Stomach (tissue), 8 donors: ENCODE measurements at regions not wholly inside any gene's neighbourhood (a gene's known extent, or its start where the extent isn't known, plus 50 kb on each side); places are given as distances from the start of the nearest gene placed in this dataset.
"Not testable (repeated sequence)": the region's sequence is repeated elsewhere in the genome, so short reads cannot be mapped to it uniquely, and the experiment has no call there.

ENCODE experiments used
- DNase-seq, 2 donors: peaks; one replicate each; pipeline versions ENCODE4 v3.0.0 to v3.0.0-alpha.2; 2013 to 2019
- H3K27ac ChIP-seq, 5 donors: fragments of 200-600 bp in 4 of 5; sonication (generic) in 4 of 5; one replicate each; pipeline ENCODE4 v1.5.1; 2013 to 2019; ENCODE audit warnings: mild to moderate bottlenecking in 1 of 5, moderate library complexity in 1 of 5
- H3K27me3 ChIP-seq, 3 donors: fragments of 200-600 bp; sonication (generic); one replicate each; pipeline ENCODE4 v1.5.1; 2017 to 2019; ENCODE audit warnings: mixed run types in 1 of 3
- H3K36me3 ChIP-seq, 4 donors: fragments of 200-600 bp; sonication (generic); 1 replicate in 3 of 4; 2 replicates in 1 of 4; pipeline ENCODE4 v1.5.1; 2016 to 2019
- H3K4me1 ChIP-seq, 4 donors: fragments of 200-600 bp; sonication (generic); one replicate each; pipeline ENCODE4 v1.5.1; 2016 to 2019
- H3K4me3 ChIP-seq, 4 donors: fragments of 200-600 bp; sonication (generic) in 3 of 4; one replicate each; pipeline ENCODE4 v1.5.1; 2016 to 2019; ENCODE audit warnings: mild to moderate bottlenecking in 1 of 4
- H3K9me3 ChIP-seq, 4 donors: fragments of 200-600 bp; sonication (generic); one replicate each; pipeline ENCODE4 v1.5.1; 2016 to 2019
- EP300 ChIP-seq: sonication (generic); formaldehyde crosslinking; IDR thresholded peaks from one replicate; pipeline ENCODE4 v1.6.1; 2017; ENCODE audit warnings: antibody characterized with exemption
- POLR2A ChIP-seq, 4 donors: fragments of 450-650 bp; IDR thresholded peaks; one replicate each; pipeline ENCODE4 v1.6.1; 2016; ENCODE audit warnings: antibody characterized with exemption in 4 of 4, control low read depth in 2 of 4, mild to moderate bottlenecking in 1 of 4, moderate library complexity in 1 of 4
- POLR2AphosphoS5 ChIP-seq, 3 donors: sonication (generic); formaldehyde crosslinking; IDR thresholded peaks; one replicate each; pipeline ENCODE4 v1.6.1; 2016; ENCODE audit warnings: antibody characterized with exemption in 3 of 3
- WGBS, 5 donors: extraction: QIAGEN DNeasy Blood & Tissue Kit in 3 of 5; methylation state at CpG; one replicate each; pipeline versions ENCODE4 v1.1.5 to v1.1.7; 2013 to 2018; 5-methylcytosine and 5-hydroxymethylcytosine counted together
- intact Hi-C: fragments of 100-400 bp; cut with DNase I; formaldehyde crosslinking; loops from one replicate; pipeline ENCODE4 v1.15.1; 2023; ENCODE audit warnings: low total_unique reads
- TF ChIP-seq, protein P1 (sequence below), 7 experiments: fragments of 450-650 bp in 4 of 7; fragments of 200-600 bp in 3 of 7; sonication (generic) in 3 of 7; IDR thresholded peaks; one replicate each; pipeline ENCODE4 v1.5.1; 2016 to 2019; ENCODE audit warnings: antibody characterized with exemption in 7 of 7, control low read depth in 2 of 7, mild to moderate bottlenecking in 1 of 7
- donor health status: healthy with polysubstance abuse.
- donor health status: Bipolar disorder and iron deficiency.
- donor health status: healthy.

DNA sequence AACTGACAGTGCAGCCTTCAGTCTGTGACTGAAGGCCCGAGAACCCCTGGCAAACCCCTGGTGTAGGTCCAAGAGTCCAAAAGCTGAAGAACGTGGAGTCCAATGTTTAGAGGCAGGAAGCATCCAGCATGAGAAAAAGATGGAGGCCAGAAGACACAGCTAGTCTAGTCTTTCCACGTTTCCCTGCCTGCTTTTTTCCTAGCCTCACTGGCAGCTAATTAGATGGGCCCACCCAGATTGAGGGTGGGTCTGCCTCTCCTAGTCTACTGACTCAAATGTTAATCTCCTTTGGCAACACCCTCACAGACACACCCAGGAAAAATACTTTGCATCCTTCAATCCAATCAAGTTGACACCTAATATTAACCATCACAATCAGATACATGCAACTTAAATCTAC is 87.8 kb downstream of the TENT5D start:
- intact Hi-C loops, H3K36me3 ChIP-seq, H3K27me3 ChIP-seq, H3K9me3 ChIP-seq, H3K4me1 ChIP-seq, H3K27ac ChIP-seq, H3K4me3 ChIP-seq, DNase-seq: not testable (repeated sequence)
- WGBS, 5 donors: 71 to 89% (median 83%) methylated on average over 3 of the region's 3 CpGs

DNA sequence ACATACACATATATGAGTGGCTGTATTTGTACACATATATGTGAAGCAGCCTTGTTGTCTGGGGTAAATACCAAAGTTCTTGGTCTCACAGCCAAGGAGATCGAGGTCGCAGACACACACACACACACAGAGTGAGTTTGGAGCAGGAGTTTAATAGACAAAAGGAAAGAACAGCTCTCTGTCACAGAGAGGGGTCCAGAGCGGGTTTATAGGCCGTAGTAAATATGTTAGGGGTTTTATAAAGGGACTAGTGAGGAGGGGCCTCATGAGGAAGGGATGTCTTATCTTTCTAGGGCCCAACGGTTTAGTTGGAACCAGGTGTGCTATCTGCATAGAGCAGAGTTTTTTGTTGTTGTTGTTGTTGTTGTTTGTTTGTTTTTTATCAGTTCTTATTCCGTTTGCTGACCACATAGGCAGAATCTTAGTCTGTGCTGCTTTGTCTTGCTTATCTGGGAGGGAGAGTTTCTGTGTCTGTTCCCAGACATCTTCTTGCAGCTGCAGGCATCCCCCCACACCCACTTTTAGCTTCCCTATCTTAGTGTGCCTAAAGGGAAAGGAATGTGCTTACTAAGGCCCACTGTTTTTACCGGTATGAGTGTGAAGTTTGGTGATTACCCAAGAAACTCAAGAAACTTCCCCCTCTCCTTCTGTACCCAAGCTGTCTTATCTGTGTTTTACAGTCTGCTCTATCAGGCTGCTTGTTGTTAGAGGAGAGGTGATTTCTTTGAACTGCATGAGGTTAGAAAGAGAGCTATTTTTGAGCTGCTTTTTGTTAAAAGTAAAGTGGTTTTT is 91.9 kb downstream of the TENT5D start:
- no peaks in the 10 kb centered on the region for H3K9me3 ChIP-seq
- intact Hi-C loops: no loop called here
- DNase-seq: peak in 1 of 2 donors; percentile 32
- TF ChIP-seq EP300 (no peak), POLR2A (IDR thresholded peaks at IDR 0.05) (no peak), POLR2AphosphoS5 (IDR thresholded peaks at IDR 0.05) (no peak)
- TF ChIP-seq, protein P1, sequence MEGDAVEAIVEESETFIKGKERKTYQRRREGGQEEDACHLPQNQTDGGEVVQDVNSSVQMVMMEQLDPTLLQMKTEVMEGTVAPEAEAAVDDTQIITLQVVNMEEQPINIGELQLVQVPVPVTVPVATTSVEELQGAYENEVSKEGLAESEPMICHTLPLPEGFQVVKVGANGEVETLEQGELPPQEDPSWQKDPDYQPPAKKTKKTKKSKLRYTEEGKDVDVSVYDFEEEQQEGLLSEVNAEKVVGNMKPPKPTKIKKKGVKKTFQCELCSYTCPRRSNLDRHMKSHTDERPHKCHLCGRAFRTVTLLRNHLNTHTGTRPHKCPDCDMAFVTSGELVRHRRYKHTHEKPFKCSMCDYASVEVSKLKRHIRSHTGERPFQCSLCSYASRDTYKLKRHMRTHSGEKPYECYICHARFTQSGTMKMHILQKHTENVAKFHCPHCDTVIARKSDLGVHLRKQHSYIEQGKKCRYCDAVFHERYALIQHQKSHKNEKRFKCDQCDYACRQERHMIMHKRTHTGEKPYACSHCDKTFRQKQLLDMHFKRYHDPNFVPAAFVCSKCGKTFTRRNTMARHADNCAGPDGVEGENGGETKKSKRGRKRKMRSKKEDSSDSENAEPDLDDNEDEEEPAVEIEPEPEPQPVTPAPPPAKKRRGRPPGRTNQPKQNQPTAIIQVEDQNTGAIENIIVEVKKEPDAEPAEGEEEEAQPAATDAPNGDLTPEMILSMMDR (IDR thresholded peaks at IDR 0.05): no peak
- H3K36me3 ChIP-seq: no peaks in the 10 kb centered on the region
- H3K4me3 ChIP-seq: no peak overlapping the region
- no peak overlapping the region for H3K27ac ChIP-seq
- peaks cover 0 to 5% (median 0%) of the 10 kb centered on the region in 4 donors for H3K4me1 ChIP-seq
- WGBS, 5 donors: 32 to 47% (median 45%) methylated on average over 7 of the region's 7 CpGs
- no peaks in the 10 kb centered on the region for H3K27me3 ChIP-seq

DNA sequence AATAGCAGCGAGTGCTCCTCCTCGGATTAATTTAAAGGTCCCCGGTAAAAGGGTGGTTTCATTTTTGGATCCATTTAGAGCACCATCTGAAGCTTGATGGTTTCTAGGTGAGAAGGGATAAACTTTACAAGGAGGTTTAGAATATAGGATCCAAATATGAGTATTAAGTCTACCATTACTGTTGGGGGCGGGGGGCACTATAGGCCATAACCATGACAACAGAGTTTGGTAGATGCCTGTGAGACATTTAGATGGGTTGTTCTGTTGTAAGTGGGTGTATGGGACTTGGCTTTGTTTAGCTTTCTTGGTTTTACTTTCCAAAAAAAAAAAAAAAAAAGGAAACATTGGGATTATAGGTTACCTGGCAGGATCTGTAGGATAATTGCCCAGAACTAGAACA is 92.7 kb downstream of the TENT5D start:
- WGBS, 5 donors: 30 to 69% (median 52%) methylated on average over 4 of the region's 4 CpGs
- DNase-seq: peak in 1 of 2 donors; percentile 0
- H3K4me3 ChIP-seq: no peak overlapping the region
- TF ChIP-seq EP300 (no peak), POLR2AphosphoS5 (IDR thresholded peaks at IDR 0.05) (no peak), POLR2A (IDR thresholded peaks at IDR 0.05) (no peak)
- TF ChIP-seq, protein P1 (IDR thresholded peaks at IDR 0.05): no peak
- no peaks in the 10 kb centered on the region for H3K27me3 ChIP-seq
- H3K36me3 ChIP-seq: no peaks in the 10 kb centered on the region
- no peak overlapping the region for H3K27ac ChIP-seq
- no peaks in the 10 kb centered on the region for H3K9me3 ChIP-seq
- intact Hi-C loops: no loop called here
- peaks cover 0 to 5% (median 0%) of the 10 kb centered on the region in 4 donors for H3K4me1 ChIP-seq

DNA sequence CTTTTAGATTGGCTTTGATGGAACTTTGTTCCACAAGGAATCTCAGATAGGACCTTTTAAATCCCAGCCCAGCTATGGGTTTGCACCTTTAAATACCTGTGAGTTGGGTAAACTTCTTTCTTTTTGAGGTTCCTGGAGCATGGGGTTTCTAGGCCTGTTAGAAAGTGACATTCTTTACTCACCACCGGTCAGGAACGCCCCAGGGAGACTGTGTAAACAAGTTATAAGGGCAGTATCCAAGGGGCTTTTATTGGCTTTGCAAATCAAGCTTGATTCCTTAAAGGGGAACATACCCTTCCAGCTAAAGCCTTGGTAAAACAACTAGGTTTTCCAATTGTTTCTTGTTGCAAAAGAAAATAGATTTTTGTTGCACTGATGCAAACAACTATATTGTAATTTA is 93.4 kb downstream of the TENT5D start:
- Histone ChIP-seq H3K36me3 (no peaks in the 10 kb centered on the region), H3K4me3 (no peak overlapping the region), H3K4me1 (peaks cover 0 to 5% (median 0%) of the 10 kb centered on the region in 4 donors), H3K27me3 (no peaks in the 10 kb centered on the region), H3K27ac (no peak overlapping the region), H3K9me3 (no peaks in the 10 kb centered on the region)
- 1 to 40% (median 5%) methylated on average over 1 to 2 of the region's 2 CpGs for WGBS, 5 donors
- intact Hi-C loops: no loop called here
- TF ChIP-seq, protein P1 (IDR thresholded peaks at IDR 0.05): no peak
- TF ChIP-seq EP300 (no peak), POLR2A (IDR thresholded peaks at IDR 0.05) (no peak), POLR2AphosphoS5 (IDR thresholded peaks at IDR 0.05) (no peak)
- DNase-seq: no peak

DNA sequence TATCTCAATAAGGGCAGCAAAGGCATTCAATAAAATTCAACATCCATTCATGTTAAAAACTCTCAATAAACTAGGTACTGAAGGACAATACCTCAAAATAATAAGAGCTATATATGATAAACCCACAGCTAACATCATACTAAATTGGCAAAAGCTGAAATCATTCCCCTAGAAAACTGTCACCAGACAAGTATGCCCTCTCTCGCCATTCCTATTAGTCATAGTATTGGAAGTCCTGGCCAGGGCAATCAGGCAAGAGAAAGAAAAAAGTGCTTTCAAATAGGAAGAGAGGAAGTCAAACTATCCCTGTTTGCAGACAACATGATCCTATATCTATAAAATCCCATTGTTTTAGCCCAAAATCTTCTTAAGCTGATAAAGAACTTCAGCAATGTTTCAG is 116.8 kb downstream of the TENT5D start:
- Histone ChIP-seq H3K4me1 (no peaks in the 10 kb centered on the region), H3K9me3 (peaks cover 0 to 6% (median 0%) of the 10 kb centered on the region in 4 donors), H3K27ac (no peak overlapping the region), H3K27me3 (no peaks in the 10 kb centered on the region), H3K36me3 (no peaks in the 10 kb centered on the region), H3K4me3 (no peak overlapping the region)
- intact Hi-C loops: no loop called here
- 0 to 93% (median 0%) methylated on average over 1 of the region's 1 CpG for WGBS, 5 donors
- TF ChIP-seq, protein P1 (IDR thresholded peaks at IDR 0.05): no peak
- DNase-seq: no peak
